Skin of body (tissue), 1 donor: ENCODE measurements at regions not wholly inside any gene's neighbourhood (a gene's known extent, or its start where the extent isn't known, plus 50 kb on each side); places are given as distances from the start of the nearest gene placed in this dataset.
"Not testable (repeated sequence)": the region's sequence is repeated elsewhere in the genome, so short reads cannot be mapped to it uniquely, and the experiment has no call there.

Experiments
- DNase-seq: peaks from one replicate; lab custom pipeline; 2025; lab: John Stamatoyannopoulos, UW

DNA sequence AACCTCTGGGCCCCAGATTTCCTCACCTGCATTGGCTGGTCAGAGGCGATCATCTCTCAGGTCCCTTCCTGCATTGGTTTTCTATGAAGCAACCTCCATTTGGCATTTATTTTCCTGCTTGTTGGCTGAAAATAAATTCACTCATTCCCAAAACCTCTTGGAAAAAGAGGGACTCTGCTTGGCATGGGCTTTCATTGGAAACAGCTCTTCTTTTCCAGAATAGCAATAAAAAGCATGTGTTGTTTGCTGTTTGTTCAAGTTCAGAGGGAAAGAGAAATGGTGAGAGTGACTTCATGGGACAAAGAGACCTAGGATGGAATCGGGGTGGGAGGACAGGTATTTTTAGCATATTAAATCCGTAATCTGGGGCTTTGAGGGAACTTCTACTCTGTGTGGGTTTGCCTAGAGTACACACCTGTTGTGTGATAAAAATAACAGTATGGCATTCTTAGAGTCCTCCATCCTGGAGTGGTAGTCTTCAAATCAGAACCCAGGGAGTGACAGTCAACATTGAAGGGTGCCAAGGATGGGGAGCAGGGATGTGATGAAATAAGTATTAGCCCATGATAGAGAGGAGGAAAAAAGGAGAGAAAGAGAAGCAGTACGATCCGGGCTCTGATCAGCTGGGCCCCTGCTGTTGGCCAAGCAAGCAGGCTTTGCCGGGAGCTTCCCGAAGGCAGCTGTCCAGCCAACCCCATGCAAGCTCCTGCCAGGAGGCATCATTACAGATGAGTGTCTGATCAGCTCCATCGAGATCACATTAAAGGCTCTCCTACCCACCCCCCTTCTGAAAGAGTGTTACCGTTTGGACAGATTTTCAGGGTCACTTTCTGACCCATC is 131.9 kb upstream of the NFIA start:
- DNase-seq, result peak; percentile 61

DNA sequence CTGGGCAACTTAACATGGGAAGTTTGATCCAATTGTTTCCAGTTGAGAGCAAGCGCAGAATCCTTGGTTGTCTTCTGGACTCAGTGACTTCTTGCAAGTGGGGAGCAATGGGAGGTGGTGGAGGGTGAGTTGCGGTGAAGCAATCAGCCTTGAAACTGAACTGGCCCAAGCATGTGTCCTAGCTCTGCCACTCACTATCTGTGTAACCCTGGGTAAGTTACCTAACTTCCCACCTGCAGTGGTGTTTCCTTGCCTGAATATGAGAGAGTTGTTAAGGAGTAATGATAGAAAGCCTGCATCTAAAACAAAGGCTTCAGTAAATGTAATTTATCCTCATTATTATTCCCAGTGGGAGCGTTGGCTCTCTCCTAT is 132.5 kb upstream of the NFIA start:
- no peak for DNase-seq

DNA sequence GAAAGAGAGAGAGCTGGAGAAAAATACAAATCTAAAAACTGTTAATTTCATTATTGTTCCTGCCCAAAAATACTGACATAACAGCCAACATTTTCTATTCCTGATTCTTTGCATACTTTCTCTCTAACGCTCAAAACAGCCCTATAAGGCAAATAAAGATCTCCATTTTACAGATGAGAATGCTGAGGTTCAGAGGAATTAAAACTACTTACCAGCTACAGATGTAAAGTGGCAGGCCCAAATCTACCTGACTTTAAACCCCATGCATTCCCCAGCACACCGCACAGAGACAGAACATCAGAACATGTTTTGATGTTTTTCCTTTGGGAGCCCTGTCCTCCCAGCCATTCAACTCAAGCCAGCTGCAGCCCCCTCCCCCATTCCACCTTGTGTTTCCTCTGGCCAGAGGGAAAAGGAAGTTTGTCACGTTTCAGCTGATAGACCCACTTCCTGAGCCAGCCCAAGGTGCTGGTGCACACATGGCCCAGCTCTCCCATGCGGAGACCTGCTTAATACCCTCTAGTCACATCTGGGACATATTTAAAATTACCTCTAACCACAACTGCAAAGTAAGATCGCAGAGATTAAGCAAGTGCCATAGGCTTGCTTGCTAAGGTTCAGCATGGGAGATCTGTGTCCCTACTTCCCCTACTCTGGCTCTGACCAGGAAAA is 133.1 kb upstream of the NFIA start:
- DNase-seq, result no peak

DNA sequence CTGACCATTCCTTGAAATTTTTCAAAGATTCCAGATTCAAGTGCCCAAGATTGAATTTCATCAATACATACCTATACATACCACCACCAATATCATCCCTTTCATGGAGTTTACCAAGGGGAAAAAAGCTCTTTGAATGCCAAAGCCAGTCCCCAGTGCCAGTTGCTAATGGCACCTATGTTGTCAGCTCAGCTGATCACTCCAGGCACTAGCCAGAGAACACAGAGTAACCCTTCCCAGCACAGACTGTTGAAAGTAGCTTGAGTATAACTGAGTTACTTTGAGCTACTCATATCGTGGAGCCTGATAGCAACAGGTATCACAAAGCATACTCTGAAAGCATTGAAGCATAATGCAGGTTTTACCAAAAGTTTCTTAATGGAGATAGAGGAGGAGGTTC is 133.9 kb upstream of the NFIA start:
- DNase-seq, result no peak

DNA sequence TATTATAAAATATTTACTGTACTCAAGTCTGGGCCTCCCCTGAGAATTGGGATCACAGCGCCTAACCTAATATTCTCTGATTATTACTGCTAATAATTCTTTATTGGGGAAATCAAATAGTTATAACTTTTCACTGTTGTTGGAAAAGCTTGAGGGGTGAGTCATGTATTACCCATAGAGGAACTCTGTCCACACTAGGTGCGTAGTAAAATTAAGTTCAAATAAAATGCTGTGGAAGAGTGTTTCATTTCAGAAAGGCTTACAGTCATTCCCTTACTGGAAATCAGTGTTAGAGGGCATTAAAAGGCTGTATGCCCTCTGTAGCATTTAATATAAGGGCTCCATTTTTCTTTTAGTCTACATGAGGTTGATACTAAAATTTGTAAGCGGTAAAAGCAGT is 135.0 kb upstream of the NFIA start:
- DNase-seq, result no peak

DNA sequence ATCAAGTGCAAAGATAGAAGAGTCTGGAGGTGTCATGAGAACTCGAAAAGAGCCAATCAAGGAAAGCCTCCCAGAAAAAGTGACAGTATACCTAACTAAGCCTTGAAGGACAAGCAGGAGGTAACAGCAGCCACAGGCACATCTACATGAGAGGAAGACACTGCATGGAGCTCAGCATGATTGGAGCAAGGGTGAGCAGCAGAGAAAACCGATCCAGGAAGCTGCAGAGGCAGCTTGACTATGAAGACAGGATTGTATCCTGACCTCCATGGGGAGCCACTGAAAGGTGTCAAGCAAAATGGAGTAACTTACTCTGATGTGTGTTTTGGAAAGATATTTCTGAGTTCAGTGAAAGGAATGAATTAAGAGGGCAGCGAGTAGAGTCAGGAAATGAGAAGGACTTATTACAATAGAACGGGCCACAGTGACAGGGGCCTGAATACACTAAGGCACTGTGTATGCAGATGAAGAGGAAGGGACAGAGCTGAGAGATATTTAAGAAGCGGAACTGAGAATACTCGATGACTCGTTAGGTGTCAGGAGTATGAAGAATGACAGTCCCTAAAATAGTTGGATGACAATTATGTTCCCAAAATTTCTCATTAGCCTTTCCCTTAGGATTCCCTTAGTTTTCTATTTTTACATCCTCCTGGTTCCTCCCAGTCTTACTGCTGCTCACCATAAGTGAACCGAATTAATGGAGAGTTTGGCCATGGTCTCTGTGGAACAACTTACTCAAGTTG is 139.3 kb upstream of the NFIA start:
- no peak for DNase-seq

DNA sequence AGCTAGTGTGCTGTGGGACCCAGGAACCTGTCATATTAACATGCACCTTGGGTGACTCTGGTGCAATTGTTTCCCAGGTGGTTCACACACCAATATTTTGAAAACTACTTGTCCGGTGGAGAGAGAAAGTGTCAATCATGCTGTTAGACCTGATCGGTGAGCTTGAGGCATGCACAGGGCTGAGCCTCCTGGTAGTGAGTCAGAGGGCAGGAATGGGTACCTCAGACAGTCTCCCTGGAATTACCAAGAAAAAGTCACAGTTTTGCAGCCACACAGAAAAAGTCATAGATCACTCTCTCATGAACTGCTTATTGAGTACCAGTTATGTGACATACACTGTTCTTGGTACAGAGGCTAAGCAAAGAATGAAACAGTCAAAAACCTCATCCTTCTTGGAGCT is 140.1 kb upstream of the NFIA start:
- DNase-seq, result no peak

DNA sequence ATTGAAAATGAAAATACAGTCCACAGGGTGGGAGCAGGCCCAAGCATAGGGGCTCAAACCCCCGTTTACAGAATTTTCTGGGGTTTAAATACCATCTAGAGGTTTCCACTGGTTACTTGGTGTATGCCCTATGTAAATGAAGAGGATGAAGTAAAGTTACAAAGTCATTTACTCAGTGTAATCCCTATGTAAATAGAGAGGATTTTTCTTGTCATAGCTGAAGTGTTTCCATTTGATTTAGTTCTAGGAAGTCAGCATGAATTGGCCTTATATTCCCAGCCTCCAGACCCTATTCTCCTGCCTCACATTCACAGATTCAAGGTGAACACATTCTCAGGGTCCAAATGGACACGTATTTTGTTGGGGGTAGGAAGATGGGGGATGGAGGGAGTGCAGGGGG is 141.7 kb upstream of the NFIA start:
- not testable (repeated sequence) for DNase-seq

DNA sequence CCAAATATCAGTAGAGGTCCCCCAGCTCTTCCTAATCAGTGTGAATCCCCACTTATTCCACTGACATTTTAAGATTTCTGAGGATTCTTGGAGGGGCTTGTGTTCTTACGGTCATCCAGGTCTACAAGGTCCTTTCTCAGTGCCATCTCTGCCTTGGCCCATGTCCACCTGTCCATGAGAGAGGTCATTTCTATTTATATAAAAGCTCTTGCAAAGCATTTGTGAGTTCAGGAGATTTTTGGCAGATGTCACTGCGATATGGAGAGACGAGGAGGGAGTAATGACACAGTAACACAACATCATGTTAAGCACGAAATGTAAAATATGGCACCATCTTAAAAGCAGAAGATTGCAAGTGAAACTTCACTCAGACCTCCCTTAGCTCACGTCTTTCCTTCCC is 144.6 kb upstream of the NFIA start:
- no peak for DNase-seq

DNA sequence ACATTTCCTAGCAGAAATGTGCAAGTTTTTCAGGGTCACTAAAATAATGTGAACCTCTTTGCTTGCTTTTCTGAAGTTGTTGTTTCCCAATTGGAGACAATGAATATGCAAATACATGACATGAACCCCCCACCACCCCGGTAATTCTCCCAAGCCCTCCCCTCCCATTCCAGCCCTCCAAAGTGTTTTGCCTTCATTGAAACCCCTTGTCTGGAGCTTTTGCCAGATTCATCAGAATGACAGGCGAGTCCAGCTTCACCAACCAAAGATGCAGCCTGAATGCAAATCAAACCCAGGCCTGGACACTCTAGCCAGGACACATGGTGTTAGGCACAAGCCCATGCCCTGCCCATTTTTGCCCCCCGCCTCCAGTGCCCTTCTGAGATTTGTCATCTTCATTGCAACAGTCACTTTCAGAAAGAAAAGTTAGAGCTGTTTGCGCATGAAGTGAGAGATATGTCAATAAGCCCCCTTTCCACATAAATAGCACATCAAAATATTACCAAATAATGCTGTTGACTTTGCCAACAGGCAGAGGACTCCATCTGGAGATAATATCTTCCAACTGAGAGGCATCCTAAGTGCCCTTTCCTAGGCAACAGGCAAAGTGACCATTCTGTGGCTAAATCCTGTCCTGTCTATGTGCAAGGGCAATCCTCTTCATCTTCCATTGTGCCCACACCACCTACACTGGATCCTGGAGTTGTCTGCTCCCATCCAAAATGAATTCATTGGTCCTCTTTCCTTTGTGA is 145.6 kb upstream of the NFIA start:
- DNase-seq, result no peak

DNA sequence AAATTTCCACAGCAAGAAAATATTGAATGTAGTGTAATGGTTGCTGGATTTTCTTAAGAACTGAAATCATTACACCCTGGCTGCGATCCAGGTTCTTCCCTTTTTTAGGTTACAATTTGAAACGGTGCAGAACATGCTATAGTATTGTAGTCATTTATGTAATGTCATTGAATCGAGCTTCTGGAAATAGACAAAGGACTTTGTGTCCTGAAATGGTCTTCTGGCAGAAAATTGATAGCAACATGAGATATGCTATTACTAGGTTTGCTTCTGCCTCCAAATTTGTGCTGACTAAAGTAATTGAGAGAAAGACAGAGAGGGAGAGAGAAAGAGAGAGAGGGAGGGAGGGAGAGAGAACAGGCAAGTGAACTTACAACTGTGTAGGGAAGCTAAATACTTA is 146.2 kb upstream of the NFIA start:
- peak; percentile 52 for DNase-seq

DNA sequence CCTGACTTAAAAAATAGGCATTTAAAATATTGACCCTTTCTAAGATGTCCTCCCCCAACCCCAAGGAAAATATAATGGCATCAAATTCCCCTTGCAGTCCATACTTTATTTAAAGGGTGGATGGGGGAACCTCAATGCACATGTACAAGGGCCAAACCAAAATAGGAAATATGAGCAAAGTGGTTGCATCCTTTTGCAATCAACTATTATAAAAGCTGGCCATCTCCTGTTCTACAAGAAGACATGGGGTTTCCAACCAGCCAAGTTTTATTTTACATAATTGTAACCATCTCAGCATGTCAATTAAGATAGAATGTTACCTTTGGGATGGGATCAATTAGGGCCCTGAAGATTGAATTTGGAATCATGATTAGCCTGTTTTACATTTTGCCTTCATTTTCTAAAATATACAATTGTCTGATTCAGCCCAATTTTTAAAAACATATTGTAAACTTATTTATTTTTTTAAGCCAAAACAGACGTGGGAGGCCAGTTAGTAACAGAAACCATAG is 146.7 kb upstream of the NFIA start:
- no peak for DNase-seq

DNA sequence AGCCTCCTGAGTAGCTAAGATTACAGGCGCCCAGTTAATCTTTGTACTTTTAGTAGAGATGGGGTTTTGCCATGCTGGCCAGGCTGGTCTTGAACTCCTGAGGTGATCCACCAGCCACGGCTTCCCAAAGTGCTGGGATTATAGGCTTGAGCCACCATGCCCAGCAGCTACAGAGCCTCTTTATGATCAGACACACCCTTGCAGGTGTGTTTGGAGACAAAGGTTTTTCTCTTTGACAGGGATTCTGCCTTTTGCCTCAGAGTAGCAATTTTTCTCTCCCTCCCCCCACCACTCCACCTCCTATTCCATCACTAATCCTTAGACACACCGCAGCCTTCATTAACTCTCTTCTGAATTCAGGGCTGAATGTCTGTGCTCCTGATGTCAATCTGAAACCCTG is 152.2 kb upstream of the NFIA start:
- DNase-seq, result no peak

DNA sequence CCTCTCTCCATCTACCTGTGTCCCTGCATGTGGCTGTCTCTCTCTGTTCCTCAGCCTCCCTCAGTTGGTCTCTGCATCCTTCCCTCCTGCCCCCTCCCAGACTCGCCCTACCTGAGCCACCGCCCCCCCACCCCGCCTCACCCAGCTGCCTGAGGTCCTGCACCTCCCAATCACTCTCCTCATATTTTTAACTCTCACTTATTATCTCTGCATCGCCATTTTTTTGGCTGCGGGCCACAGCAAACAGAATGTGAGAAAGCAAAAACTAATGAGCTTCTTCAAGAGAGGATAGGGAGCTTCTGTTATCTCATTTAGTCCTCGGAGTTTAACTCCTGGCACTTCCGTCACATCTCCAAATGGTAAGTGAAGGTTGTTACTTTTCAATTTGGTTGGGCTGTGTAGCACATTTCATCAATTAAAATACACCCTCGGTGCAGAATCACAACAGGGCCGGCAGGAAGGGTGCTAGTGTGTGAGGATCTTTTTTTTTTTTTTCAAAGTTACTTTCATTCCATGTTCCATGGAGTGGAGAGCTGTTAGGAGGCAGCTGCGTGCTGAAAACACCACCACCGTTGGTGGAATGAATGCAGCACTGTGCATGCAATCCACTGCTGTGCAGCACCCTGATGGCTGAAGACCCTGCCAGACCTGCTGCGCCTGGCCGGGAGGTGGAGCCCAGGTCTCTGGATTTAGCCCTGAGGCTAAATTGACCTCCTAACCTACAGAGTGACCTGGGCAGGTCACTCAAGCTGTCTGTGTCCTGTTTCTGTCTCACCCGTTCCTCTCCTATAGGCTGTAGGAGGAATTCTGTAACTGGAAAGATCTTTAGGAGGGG is 157.2 kb upstream of the NFIA start:
- DNase-seq, result no peak

DNA sequence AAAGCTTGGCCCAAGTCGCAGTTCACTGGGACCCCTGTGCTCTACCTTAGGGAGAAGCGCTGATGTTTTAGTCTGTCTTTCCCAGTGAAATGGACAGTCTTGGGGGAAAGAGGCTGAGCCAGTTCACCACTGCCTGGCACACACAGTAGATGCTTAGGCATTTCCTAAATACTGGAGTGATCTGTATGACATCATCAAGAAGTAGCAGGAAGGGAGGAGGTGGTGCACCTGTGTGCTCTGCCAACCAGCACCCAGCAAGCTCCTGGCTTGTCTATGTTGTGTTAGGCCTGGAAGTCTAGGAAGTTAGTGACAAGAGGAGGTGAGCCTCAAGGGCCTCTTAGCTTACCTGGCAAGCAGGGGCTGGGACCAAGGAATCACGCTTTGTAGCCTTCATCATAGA is 158.2 kb upstream of the NFIA start:
- DNase-seq, result no peak

DNA sequence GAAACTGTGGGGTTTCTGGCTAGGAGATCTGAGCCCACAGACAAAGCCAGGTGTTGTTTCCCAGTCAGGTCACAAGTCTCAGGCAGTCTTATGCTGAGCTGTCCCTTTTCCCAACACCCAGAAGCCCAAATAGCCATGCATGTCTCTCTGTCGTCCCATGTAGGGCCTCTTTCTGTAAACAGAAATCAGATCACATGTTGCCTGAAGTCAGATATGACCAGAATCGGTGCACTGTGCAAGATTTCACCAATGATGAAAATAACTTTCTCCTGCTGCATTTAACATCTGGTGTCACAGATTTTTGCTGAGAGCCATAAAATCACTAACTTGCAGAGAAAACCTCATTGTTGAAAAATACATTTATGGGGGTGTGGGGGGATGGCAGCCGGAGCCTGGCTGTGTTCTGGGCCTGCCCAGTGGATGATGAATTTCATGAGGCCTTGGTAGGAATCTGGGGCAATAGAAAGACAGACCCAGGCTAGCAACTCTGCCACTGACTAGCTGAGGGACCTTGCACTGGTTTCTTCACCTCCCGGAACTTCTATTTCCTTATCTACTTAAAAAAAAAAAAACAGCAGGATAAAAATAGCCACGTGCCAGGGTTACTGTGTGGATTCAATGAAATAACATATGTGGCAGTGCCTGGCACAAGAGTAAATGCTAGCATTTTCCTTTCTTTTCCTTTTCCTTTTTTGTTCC is 158.8 kb upstream of the NFIA start:
- DNase-seq, result peak; percentile 13

DNA sequence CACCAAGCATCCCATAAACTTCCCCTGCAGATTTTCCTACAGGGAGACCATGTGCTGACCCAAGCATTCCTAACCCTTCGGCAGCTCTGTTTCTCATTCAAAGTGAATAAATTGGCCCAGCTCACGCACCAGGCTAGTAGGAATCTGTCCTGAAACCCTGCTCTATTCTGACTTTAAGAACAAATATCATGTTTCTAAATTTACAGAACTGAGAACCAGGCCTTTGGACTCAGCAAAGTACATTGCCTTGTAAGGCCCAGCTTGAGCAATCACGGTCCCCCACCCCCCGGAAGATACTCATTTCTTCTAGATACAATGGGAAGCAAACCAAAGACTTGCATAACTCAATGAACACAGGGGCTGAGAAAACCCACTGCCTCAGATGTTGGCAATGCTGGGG is 160.1 kb upstream of the NFIA start:
- DNase-seq, result peak; percentile 15

DNA sequence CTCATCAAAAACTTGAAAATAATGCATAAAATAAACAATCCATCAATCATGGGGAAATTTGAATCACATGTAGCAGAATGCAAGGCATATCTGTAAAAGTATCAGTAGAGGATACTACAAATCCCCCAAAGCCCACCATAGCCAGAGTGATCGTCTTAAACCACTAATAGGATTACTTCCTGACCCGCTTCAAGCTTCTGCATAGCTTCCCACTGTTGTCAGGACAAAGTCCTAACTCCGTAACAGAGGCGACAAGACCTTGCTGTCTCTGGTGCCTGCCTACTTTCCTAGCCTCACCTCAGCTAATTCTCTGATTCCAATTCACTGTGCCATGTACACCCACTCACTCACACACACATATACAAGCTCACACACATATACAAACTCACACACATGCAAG is 161.2 kb upstream of the NFIA start:
- DNase-seq, result no peak

DNA sequence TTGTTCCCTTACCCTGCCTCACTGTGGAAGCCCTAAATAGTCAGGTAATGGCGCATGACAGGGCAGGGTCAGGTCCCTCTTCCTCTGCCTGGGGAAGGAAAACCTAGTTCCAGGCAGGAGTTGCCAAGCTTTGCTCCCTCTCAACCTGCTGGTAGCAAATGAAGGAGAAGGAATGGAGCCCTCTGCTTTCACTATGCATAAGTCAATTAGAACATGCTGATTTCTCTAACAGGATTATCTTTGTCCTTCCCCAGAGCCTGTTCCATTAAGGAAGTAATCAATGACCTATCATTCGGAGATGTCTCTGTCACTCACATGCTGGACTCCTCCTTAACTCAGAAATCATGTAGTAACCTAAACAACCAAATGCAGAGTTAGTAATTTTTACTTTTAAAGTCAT is 161.8 kb upstream of the NFIA start:
- no peak for DNase-seq

DNA sequence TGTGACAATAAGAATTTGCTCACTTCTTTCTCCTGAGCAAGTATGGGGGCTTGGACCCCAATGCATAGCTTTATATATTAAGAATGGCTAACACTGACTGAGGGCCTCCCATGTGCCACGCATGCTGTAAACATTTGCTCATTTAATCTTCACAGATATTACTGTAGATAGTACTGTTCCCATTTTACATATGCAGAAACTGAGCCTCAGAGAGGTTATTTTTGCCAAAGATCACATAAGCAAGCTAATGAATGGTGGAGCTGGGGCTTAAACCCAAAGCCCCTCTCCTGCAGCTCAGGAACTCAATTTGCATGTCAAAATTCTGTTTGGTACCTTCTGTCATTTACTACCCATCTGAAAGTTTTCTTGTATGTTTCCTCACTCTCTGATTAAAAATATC is 163.5 kb upstream of the NFIA start:
- no peak for DNase-seq
